HEK293T (cell line): ENCODE measurements at regions not wholly inside any gene's neighbourhood (a gene's known extent, or its start where the extent isn't known, plus 50 kb on each side); places are given as distances from the start of the nearest gene placed in this dataset.

Experiments used
- CTCF ChIA-PET: fragments of 350-600 bp; formaldehyde crosslinking; extraction: SDS; loops from one replicate; lab custom pipeline; 2021; ENCODE audit warnings: antibody characterized with exemption, inconsistent platforms; lab: Yijun Ruan, JAX
- POLR2A ChIA-PET: fragments of 350-600 bp; formaldehyde crosslinking; extraction: SDS; loops from one replicate; lab custom pipeline; 2020; ENCODE audit warnings: antibody characterized with exemption, inconsistent platforms; lab: Yijun Ruan, JAX
- DNase-seq: peaks from one replicate; pipeline ENCODE4 v3.0.0; 2012; ENCODE audit warnings: mixed read lengths; ENCODE audit errors: extremely low spot score
- ARNT ChIP-seq: fragments of 450-650 bp; IDR thresholded peaks from 2 replicates; pipeline ENCODE4 v1.6.1; 2017; ENCODE audit warnings: mild to moderate bottlenecking
- BHLHE40 ChIP-seq: fragments of 450-650 bp; IDR thresholded peaks from 2 replicates; pipeline ENCODE4 v1.6.1; 2016; ENCODE audit warnings: mild to moderate bottlenecking, moderate library complexity, borderline replicate concordance
- CTBP1 ChIP-seq: fragments of 450-650 bp; IDR thresholded peaks from 2 replicates; pipeline ENCODE4 v1.6.1; 2016; ENCODE audit warnings: borderline replicate concordance
- ELF4 ChIP-seq: fragments of 450-650 bp; IDR thresholded peaks from 2 replicates; pipeline ENCODE4 v1.6.1; 2017; ENCODE audit warnings: antibody characterized with exemption
- FOXA1 ChIP-seq: fragments of 450-650 bp; IDR thresholded peaks from 2 replicates; pipeline ENCODE4 v1.6.1; 2016; ENCODE audit warnings: mild to moderate bottlenecking
- FOXK2 ChIP-seq: fragments of 450-650 bp; IDR thresholded peaks from 2 replicates; pipeline ENCODE4 v1.6.1; 2016; ENCODE audit warnings: mild to moderate bottlenecking
- FOXM1 ChIP-seq: fragments of 450-650 bp; IDR thresholded peaks from 2 replicates; pipeline ENCODE4 v1.6.1; 2017; ENCODE audit warnings: mild to moderate bottlenecking, borderline replicate concordance
- HDGF ChIP-seq: fragments of 450-650 bp; IDR thresholded peaks from 2 replicates; pipeline ENCODE4 v1.6.1; 2017; ENCODE audit warnings: antibody characterized with exemption, borderline replicate concordance
- L3MBTL2 ChIP-seq: fragments of 450-650 bp; conservative IDR thresholded peaks from 2 replicates; pipeline ENCODE4 v1.6.1; 2016; ENCODE audit warnings: mild to moderate bottlenecking
- LEF1 ChIP-seq: fragments of 450-650 bp; IDR thresholded peaks from 2 replicates; pipeline ENCODE4 v1.6.1; 2017; ENCODE audit warnings: mild to moderate bottlenecking, borderline replicate concordance
- NFRKB ChIP-seq: fragments of 450-650 bp; IDR thresholded peaks from 2 replicates; pipeline ENCODE4 v1.6.1; 2016; ENCODE audit warnings: mild to moderate bottlenecking, moderate library complexity
- PKNOX1 ChIP-seq: fragments of 450-650 bp; IDR thresholded peaks from 2 replicates; pipeline ENCODE4 v1.6.1; 2016
- SP1 ChIP-seq: fragments of 450-650 bp; IDR thresholded peaks from 2 replicates; pipeline ENCODE4 v1.6.1; 2017
- SUZ12 ChIP-seq: fragments of 450-650 bp; IDR thresholded peaks from 2 replicates; pipeline ENCODE4 v1.6.1; 2016; ENCODE audit warnings: mild to moderate bottlenecking
- TARDBP ChIP-seq: fragments of 450-650 bp; IDR thresholded peaks from 2 replicates; pipeline ENCODE4 v1.6.1; 2016
- ZNF384 ChIP-seq: fragments of 450-650 bp; IDR thresholded peaks from 2 replicates; pipeline ENCODE4 v1.6.1; 2016

GRCh38 chr10:9685596-9685995, 1332.1 kb upstream of the CELF2 start:
- POLR2A ChIA-PET: no interaction called here
- no peak for TF ChIP-seq ELF4
- no peak for TF ChIP-seq FOXA1
- TF ChIP-seq BHLHE40: no peak
- TF ChIP-seq ARNT: no peak
- TF ChIP-seq SP1: no peak
- TF ChIP-seq L3MBTL2: no peak
- TF ChIP-seq SUZ12: no peak
- TF ChIP-seq ZNF384: no peak
- no peak for TF ChIP-seq FOXK2
- no peak for TF ChIP-seq NFRKB
- TF ChIP-seq PKNOX1: no peak
- no peak for TF ChIP-seq TARDBP
- TF ChIP-seq HDGF: no peak
- no peak for TF ChIP-seq FOXM1
- no peak for TF ChIP-seq CTBP1
- no peak for TF ChIP-seq LEF1
- CTCF ChIA-PET: no interaction called here
- DNase-seq: no peak

- ChIA-PET POLR2A (no interaction called here), CTCF (no interaction called here)
- no peak for TF ChIP-seq ZNF384
- no peak for TF ChIP-seq BHLHE40
- TF ChIP-seq SUZ12: no peak
- no peak for TF ChIP-seq NFRKB
Measured at GRCh38 chr10:9688711-9689110, 1329.0 kb upstream of the CELF2 start.

GRCh38 chr10:9707216-9707615, 1310.5 kb upstream of the CELF2 start:
- ChIA-PET POLR2A (no interaction called here), CTCF (no interaction called here)
- DNase-seq: no peak
- TF ChIP-seq ELF4 (no peak), ARNT (no peak), NFRKB (no peak), SUZ12 (no peak), FOXM1 (no peak), ZNF384 (no peak), HDGF (no peak)

More at GRCh38 chr10:9688711-9689110, 1329.0 kb upstream of the CELF2 start:
- no peak for DNase-seq

- CTCF ChIA-PET: no interaction called here
- no peak for DNase-seq
Measured at GRCh38 chr10:9709849-9710248, 1307.8 kb upstream of the CELF2 start.

GRCh38 chr10:9712393-9712792, 1305.3 kb upstream of the CELF2 start:
- ChIA-PET CTCF (no interaction called here), POLR2A (no interaction called here)
- TF ChIP-seq HDGF (no peak), FOXA1 (no peak), ARNT (no peak), SUZ12 (no peak), FOXM1 (no peak), LEF1 (no peak), SP1 (no peak), PKNOX1 (no peak), BHLHE40 (no peak), L3MBTL2 (no peak), NFRKB (no peak)
- no peak for DNase-seq

More at GRCh38 chr10:9709849-9710248, 1307.8 kb upstream of the CELF2 start:
- POLR2A ChIA-PET: no interaction called here
- TF ChIP-seq CTBP1: no peak
- TF ChIP-seq FOXK2: no peak
- TF ChIP-seq ARNT: no peak
- TF ChIP-seq FOXM1: no peak
- TF ChIP-seq SUZ12: no peak
- no peak for TF ChIP-seq BHLHE40
- no peak for TF ChIP-seq LEF1
- TF ChIP-seq NFRKB: no peak
- TF ChIP-seq FOXA1: no peak
- TF ChIP-seq L3MBTL2: no peak
- TF ChIP-seq ZNF384: no peak

GRCh38 chr10:9719246-9719645, 1298.4 kb upstream of the CELF2 start:
- ChIA-PET POLR2A (no interaction called here), CTCF (no interaction called here)
- no peak for DNase-seq
- no peak for TF ChIP-seq ARNT
- TF ChIP-seq PKNOX1: no peak

GRCh38 chr10:9733766-9734165, 1283.9 kb upstream of the CELF2 start:
- TF ChIP-seq L3MBTL2 (no peak), FOXK2 (no peak), FOXM1 (no peak), SP1 (no peak), NFRKB (no peak), FOXA1 (no peak), CTBP1 (no peak), BHLHE40 (no peak), ZNF384 (no peak), ARNT (no peak), ELF4 (no peak), TARDBP (no peak)
- POLR2A ChIA-PET: no interaction called here
- DNase-seq: no peak
- CTCF ChIA-PET: no interaction called here

GRCh38 chr10:9734218-9734617, 1283.5 kb upstream of the CELF2 start:
- ChIA-PET POLR2A (no interaction called here), CTCF (no interaction called here)
- no peak for DNase-seq
- TF ChIP-seq FOXA1: no peak
- TF ChIP-seq HDGF: no peak
- no peak for TF ChIP-seq NFRKB
- no peak for TF ChIP-seq ARNT
- no peak for TF ChIP-seq FOXM1
- TF ChIP-seq FOXK2: no peak
- TF ChIP-seq SP1: no peak
- no peak for TF ChIP-seq PKNOX1
- TF ChIP-seq L3MBTL2: no peak
- no peak for TF ChIP-seq BHLHE40
- TF ChIP-seq CTBP1: no peak
- TF ChIP-seq LEF1: no peak
- TF ChIP-seq ZNF384: no peak
- TF ChIP-seq ELF4: no peak
- no peak for TF ChIP-seq SUZ12
- no peak for TF ChIP-seq TARDBP
